ENCODE measurements at regions not wholly inside any gene's neighbourhood (a gene's known extent, or its start where the extent isn't known, plus 50 kb on each side); places are given as distances from the start of the nearest gene placed in this dataset.

DNA sequence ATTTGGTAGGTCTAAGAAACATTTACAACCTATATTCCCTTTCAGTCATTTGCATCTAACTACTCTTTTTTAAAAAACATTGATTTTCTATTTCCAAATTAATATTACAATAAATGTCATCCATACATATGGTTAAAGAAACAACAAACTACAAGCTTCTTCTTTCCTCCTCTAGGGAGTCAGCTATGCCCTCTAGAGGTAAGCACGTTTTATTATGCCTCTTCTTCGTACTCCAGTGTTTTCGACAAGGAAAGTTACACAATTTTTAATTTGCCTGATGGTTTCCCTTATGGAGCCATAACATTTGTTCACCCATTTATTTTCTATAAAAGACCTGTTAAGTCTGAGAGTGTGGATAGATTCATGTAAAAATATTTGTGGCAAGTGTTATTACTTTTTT, 183.4 kb upstream of the CDH7 start:
- H3K27me3 ChIP-seq (ENCODE audit: insufficient read depth, insufficient read length) = no peaks in the 10 kb centered on the region
- no peak overlapping the region for H3K9ac ChIP-seq (ENCODE audit: insufficient read length, low read depth)
- peaks cover 4% of the 10 kb centered on the region; the same call in 1 of the 2 replicates for H3K9me3 ChIP-seq (ENCODE audit: insufficient read depth, low read length)
- TF ChIP-seq ZNF274 (IDR thresholded peaks at IDR 0.05; ENCODE audit: low read depth, low read length) (no peak), YY1 (IDR thresholded peaks at IDR 0.05; ENCODE audit: insufficient read depth, insufficient read length) (no peak), SUZ12 (IDR thresholded peaks at IDR 0.05; ENCODE audit: extremely low read depth, insufficient read depth, insufficient read length) (no peak)
- DNase-seq (ENCODE audit: low read depth, low spot score) = peak; percentile 3
- no peaks in the 10 kb centered on the region for H3K4me1 ChIP-seq (ENCODE audit: insufficient read depth, insufficient read length)
- H3K4me3 ChIP-seq (ENCODE audit: insufficient read length, low read depth) = no peak overlapping the region
- no peaks in the 10 kb centered on the region for H3K36me3 ChIP-seq (ENCODE audit: insufficient read depth, insufficient read length, low read length)

DNA sequence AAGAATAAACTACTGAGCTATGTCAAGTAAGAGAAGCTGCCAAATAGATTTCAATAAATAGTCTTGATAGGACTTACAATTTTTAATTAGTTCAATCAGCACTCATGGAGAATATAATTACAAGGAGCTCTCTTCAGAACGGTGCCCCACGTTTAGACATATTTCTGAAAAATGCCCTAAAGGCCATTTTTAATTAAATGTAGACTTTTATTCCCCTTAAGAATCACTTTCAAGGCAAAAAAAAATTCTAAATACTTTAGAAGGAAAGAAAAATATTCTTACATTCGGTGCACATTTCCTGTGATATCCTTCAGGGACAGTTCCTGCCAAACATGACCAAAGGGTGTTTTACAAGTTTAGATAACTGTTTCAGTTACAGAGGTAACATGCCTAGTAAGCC, 202.5 kb upstream of the CDH7 start:
- Histone ChIP-seq H3K4me1 (ENCODE audit: insufficient read depth, insufficient read length) (no peaks in the 10 kb centered on the region), H3K27me3 (ENCODE audit: insufficient read depth, insufficient read length) (no peaks in the 10 kb centered on the region), H3K4me3 (ENCODE audit: insufficient read length, low read depth) (no peak overlapping the region), H3K36me3 (ENCODE audit: insufficient read depth, insufficient read length, low read length) (no peaks in the 10 kb centered on the region), H3K9ac (ENCODE audit: insufficient read length, low read depth) (no peak overlapping the region), H3K9me3 (ENCODE audit: insufficient read depth, low read length) (no peaks in the 10 kb centered on the region)
- DNase-seq (ENCODE audit: low read depth, low spot score) = no peak
- TF ChIP-seq ZNF274 (IDR thresholded peaks at IDR 0.05; ENCODE audit: low read depth, low read length) = no peak
- TF ChIP-seq YY1 (IDR thresholded peaks at IDR 0.05; ENCODE audit: insufficient read depth, insufficient read length) = no peak

DNA sequence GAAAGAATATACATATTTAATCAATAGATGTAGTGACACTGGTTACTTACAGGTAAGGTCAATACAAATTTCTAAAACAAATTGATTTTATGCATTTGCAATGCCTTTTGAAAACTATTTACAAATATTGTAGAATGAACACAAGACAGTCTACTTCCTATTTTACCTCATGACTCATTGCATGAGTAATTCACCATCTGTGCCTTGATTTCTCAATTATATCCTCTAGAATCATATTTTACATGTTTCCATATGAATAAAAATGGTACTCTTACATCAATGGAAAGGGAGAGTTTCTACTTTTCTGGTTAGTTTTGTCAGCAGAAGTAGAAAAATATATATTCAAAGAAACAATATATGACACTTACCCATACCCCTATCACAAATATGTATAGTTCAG, 203.8 kb upstream of the CDH7 start:
- H3K27me3 ChIP-seq (ENCODE audit: insufficient read depth, insufficient read length) = no peaks in the 10 kb centered on the region
- TF ChIP-seq ZNF274 (IDR thresholded peaks at IDR 0.05; ENCODE audit: low read depth, low read length) (no peak), SUZ12 (IDR thresholded peaks at IDR 0.05; ENCODE audit: extremely low read depth, insufficient read depth, insufficient read length) (no peak), YY1 (IDR thresholded peaks at IDR 0.05; ENCODE audit: insufficient read depth, insufficient read length) (no peak)
- H3K4me3 ChIP-seq (ENCODE audit: insufficient read length, low read depth) = no peak overlapping the region
- no peaks in the 10 kb centered on the region for H3K9me3 ChIP-seq (ENCODE audit: insufficient read depth, low read length)
- no peak overlapping the region for H3K9ac ChIP-seq (ENCODE audit: insufficient read length, low read depth)
- no peaks in the 10 kb centered on the region for H3K36me3 ChIP-seq (ENCODE audit: insufficient read depth, insufficient read length, low read length)
- H3K4me1 ChIP-seq (ENCODE audit: insufficient read depth, insufficient read length) = no peaks in the 10 kb centered on the region
- DNase-seq (ENCODE audit: low read depth, low spot score) = no peak

DNA sequence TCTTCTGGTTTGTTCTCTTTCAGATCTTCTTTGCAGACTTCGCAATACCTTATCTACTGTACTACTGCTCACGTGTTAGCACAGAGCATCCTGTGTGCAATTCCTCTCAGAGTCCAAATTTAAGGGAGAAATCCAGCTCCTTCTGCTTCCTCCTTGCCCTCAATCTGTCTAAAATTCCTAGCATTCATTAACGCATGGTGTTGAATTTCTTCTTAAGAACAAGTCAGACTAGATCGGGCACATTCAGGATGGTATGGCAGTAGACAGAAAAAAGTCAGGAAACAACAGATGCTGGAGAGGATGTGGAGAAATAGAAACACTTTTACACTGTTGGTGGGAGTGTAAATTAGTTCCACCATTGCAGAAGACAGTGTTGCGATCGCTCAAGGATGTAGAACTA, 206.1 kb upstream of the CDH7 start:
- Histone ChIP-seq H3K4me1 (ENCODE audit: insufficient read depth, insufficient read length) (no peaks in the 10 kb centered on the region), H3K9me3 (ENCODE audit: insufficient read depth, low read length) (no peaks in the 10 kb centered on the region), H3K4me3 (ENCODE audit: insufficient read length, low read depth) (no peak overlapping the region), H3K27me3 (ENCODE audit: insufficient read depth, insufficient read length) (no peaks in the 10 kb centered on the region), H3K36me3 (ENCODE audit: insufficient read depth, insufficient read length, low read length) (no peaks in the 10 kb centered on the region), H3K9ac (ENCODE audit: insufficient read length, low read depth) (no peak overlapping the region)
- no peak for TF ChIP-seq ZNF274 (IDR thresholded peaks at IDR 0.05; ENCODE audit: low read depth, low read length)
- TF ChIP-seq YY1 (IDR thresholded peaks at IDR 0.05; ENCODE audit: insufficient read depth, insufficient read length) = no peak
- no peak for TF ChIP-seq SUZ12 (IDR thresholded peaks at IDR 0.05; ENCODE audit: extremely low read depth, insufficient read depth, insufficient read length)
- DNase-seq (ENCODE audit: low read depth, low spot score) = no peak

DNA sequence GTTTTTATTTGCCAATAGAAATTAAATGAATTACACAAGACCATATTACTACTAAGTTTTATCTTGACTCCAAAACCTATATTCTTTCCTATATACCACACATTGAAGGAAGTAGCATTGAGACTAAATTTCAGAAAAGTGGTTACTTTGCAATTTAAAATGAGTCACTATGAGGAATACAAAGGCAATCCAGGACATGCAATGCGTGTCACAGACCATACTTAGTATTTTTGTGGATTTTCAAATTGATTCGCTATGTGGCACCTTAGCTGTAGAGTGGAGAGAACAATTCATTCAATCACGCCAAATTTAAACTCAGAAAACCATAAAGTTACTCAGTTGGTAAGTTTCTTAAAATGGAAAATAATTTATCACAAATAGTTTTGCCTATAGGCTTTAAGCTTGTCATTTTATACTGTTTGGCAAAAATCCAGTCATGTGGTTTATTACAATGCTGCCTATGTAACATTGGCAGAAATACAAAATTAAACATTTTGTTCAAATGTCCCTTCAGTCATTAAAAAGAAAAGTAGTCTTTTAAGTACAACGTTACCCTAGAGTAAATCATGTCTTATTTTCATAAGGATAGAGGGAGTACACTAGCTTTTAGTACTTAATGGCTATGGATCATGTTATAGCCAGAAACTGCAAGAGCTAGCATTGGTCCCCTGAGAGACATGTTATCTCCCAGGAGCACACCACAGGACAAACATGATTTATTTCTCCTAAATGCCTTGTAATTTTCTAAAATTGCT, 222.8 kb upstream of the CDH7 start:
- TF ChIP-seq ZNF274 (IDR thresholded peaks at IDR 0.05; ENCODE audit: low read depth, low read length) = no peak
- TF ChIP-seq YY1 (IDR thresholded peaks at IDR 0.05; ENCODE audit: insufficient read depth, insufficient read length) = no peak
- TF ChIP-seq SUZ12 (IDR thresholded peaks at IDR 0.05; ENCODE audit: extremely low read depth, insufficient read depth, insufficient read length) = no peak
- H3K9me3 ChIP-seq (ENCODE audit: insufficient read depth, low read length) = no peaks in the 10 kb centered on the region
- H3K36me3 ChIP-seq (ENCODE audit: insufficient read depth, insufficient read length, low read length) = no peaks in the 10 kb centered on the region
- H3K4me1 ChIP-seq (ENCODE audit: insufficient read depth, insufficient read length) = no peaks in the 10 kb centered on the region
- H3K27me3 ChIP-seq (ENCODE audit: insufficient read depth, insufficient read length) = no peaks in the 10 kb centered on the region
- H3K9ac ChIP-seq (ENCODE audit: insufficient read length, low read depth) = no peak overlapping the region
- no peak overlapping the region for H3K4me3 ChIP-seq (ENCODE audit: insufficient read length, low read depth)
- no peak for DNase-seq (ENCODE audit: low read depth, low spot score)

DNA sequence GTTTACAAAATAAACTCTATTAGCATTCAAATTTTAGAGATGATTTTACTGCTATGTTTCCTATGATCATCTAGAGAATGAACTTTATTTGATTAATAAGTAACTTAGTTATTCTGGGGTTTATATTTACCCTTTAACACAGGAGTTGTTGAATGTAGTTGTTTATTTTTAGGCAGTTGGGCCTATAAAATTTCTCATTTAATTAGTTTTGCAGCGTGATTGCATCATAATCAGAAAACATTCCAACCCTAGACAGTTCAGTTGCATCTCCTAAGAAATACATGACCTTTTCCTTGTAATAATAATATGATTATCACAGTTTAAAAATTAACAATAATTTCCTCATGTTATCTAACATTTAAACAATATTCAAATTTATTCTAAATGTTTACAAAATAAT, 224.7 kb upstream of the CDH7 start:
- no peak for DNase-seq (ENCODE audit: low read depth, low spot score)
- H3K4me1 ChIP-seq (ENCODE audit: insufficient read depth, insufficient read length) = no peaks in the 10 kb centered on the region
- no peaks in the 10 kb centered on the region for H3K36me3 ChIP-seq (ENCODE audit: insufficient read depth, insufficient read length, low read length)

DNA sequence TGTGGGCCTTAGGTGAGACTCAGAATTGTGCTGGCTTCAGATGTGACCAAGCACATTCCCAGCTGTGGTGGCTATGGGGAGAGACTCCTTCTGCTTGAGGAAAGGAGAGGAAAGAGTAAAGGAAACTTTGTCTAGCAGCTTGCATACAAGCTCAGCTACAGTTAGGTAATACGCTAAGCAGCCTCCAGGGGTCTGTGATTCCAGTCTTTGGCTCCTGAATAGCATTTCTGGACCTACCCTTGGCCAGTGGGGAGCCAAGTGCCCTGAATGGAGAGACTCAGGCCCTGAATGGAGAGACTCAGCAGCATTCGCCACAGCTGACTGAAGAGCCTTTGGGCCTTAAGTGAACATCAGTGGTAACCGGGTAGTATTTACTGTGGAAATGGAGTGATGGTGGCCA, 227.4 kb upstream of the CDH7 start:
- no peaks in the 10 kb centered on the region for H3K36me3 ChIP-seq (ENCODE audit: insufficient read depth, insufficient read length, low read length)
- no peak overlapping the region for H3K4me3 ChIP-seq (ENCODE audit: insufficient read length, low read depth)
- DNase-seq (ENCODE audit: low read depth, low spot score) = peak; percentile 8
- no peak for TF ChIP-seq SUZ12 (IDR thresholded peaks at IDR 0.05; ENCODE audit: extremely low read depth, insufficient read depth, insufficient read length)
- TF ChIP-seq ZNF274 (IDR thresholded peaks at IDR 0.05; ENCODE audit: low read depth, low read length) = no peak
- TF ChIP-seq YY1 (IDR thresholded peaks at IDR 0.05; ENCODE audit: insufficient read depth, insufficient read length) = no peak
- H3K27me3 ChIP-seq (ENCODE audit: insufficient read depth, insufficient read length) = no peaks in the 10 kb centered on the region
- no peak overlapping the region for H3K9ac ChIP-seq (ENCODE audit: insufficient read length, low read depth)
- no peaks in the 10 kb centered on the region for H3K9me3 ChIP-seq (ENCODE audit: insufficient read depth, low read length)
- H3K4me1 ChIP-seq (ENCODE audit: insufficient read depth, insufficient read length) = no peaks in the 10 kb centered on the region

More for the DNA sequence above, 224.7 kb upstream of the CDH7 start:
- Histone ChIP-seq H3K27me3 (ENCODE audit: insufficient read depth, insufficient read length) (no peaks in the 10 kb centered on the region), H3K9me3 (ENCODE audit: insufficient read depth, low read length) (no peaks in the 10 kb centered on the region), H3K4me3 (ENCODE audit: insufficient read length, low read depth) (no peak overlapping the region), H3K9ac (ENCODE audit: insufficient read length, low read depth) (no peak overlapping the region)
- TF ChIP-seq YY1 (IDR thresholded peaks at IDR 0.05; ENCODE audit: insufficient read depth, insufficient read length) (no peak), SUZ12 (IDR thresholded peaks at IDR 0.05; ENCODE audit: extremely low read depth, insufficient read depth, insufficient read length) (no peak), ZNF274 (IDR thresholded peaks at IDR 0.05; ENCODE audit: low read depth, low read length) (no peak)
